ENCODE measurements at regions not wholly inside any gene's neighbourhood (a gene's known extent, or its start where the extent isn't known, plus 50 kb on each side); places are given as distances from the start of the nearest gene placed in this dataset.
"Not testable (repeated sequence)": the region's sequence is repeated elsewhere in the genome, so short reads cannot be mapped to it uniquely, and the experiment has no call there.

GRCh38 chr18:39308931-39309521 is 1743.4 kb upstream of the CELF4 start:
- DNase-seq (ENCODE audit: low spot score): not testable (repeated sequence)

GRCh38 chr18:39305766-39306165 is 1740.2 kb upstream of the CELF4 start:
- no peak for DNase-seq (ENCODE audit: low spot score)

GRCh38 chr18:39302481-39302880 is 1736.9 kb upstream of the CELF4 start:
- DNase-seq (ENCODE audit: low spot score): no peak

GRCh38 chr18:39299152-39299551 is 1733.6 kb upstream of the CELF4 start:
- no peak for DNase-seq (ENCODE audit: low spot score)

GRCh38 chr18:39297225-39297624 is 1731.6 kb upstream of the CELF4 start:
- DNase-seq (ENCODE audit: low spot score): no peak

GRCh38 chr18:39296293-39296888 is 1730.8 kb upstream of the CELF4 start:
- no peak for DNase-seq (ENCODE audit: low spot score)

- no peak for DNase-seq (ENCODE audit: low spot score)
Measured at GRCh38 chr18:39276764-39277163, 1711.2 kb upstream of the CELF4 start.

- no peak for DNase-seq (ENCODE audit: low spot score)
Measured at GRCh38 chr18:39274535-39274934, 1708.9 kb upstream of the CELF4 start.

- no peak for DNase-seq (ENCODE audit: low spot score)
Measured at GRCh38 chr18:39272230-39272629, 1706.6 kb upstream of the CELF4 start.

DNA sequence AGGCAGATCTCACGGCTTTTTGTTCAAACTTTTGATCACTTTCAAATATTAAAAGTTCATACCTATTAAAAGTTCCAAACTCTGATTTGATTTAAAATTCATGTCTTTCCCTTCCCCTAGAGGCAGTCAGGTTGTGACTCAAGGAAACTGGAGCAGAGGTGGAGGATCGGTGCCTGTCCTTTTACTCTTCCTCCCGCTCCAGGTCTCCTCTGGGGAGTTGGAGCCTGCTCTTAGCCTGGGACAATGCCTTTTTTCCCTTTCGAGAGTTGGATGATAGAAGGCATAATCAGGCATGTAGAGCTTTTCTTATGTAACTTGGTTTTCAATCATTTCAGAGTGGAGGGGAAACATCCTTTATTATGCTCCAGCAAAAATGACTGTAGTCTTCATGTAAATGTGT is 1706.1 kb upstream of the CELF4 start:
- DNase-seq (ENCODE audit: low spot score): no peak

DNA sequence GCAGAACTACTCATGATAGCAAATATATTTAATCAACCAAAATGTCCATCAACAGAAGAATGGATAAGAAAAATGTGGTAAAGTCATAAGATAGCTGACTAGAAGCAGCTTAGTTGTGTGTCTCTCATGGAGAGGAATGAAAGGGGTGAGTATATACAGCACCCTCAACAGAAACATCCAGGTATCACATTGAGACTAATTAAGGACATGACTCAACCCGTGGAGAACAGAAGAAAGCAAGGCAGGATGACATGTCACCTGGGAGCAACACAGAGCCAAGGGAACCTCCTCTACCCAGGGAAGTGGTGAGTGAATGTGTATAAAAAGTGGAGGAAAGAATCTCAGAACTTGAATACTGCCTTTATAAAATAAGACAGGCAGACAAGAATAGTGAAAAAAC is 1695.0 kb upstream of the CELF4 start:
- DNase-seq (ENCODE audit: low spot score): no peak

DNA sequence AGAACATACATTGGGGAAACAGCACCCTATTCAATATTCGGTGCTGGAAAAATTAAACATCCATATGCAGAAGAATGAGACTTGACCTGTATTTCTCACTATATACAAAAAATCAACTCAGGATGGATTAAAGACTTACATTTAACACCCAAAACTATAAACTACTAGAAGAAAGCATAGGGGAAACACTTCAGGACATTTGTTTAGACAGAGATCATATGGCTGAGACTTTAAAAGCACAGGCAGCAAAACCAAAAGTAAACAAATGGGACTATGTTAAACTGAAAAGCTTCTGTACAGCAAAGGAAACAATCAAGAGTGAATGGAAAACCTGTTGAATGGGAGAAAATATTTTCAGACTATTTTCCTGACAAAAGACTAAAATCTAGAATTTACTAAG is 1694.1 kb upstream of the CELF4 start:
- peak; percentile 11 for DNase-seq (ENCODE audit: low spot score)

DNA sequence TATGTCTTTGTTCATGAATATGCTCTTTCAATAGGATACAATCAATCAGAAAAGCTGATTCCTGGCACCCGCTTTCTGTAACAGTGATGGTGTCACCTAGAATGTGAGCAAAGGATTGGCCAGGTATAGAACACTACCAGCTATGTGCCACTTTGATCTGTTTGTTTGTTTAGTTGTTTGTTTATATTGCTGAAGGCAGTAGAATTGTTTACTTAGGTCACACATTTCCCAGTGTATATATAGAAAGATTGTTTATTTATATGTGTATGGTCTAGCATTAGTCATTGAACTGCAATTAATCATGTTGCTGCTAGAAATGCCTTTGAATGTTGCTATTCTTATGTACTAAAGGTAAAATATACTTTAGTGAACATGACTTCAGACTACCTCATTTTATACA is 1678.6 kb upstream of the CELF4 start:
- DNase-seq (ENCODE audit: low spot score): no peak

- DNase-seq (ENCODE audit: low spot score): no peak
Measured at GRCh38 chr18:39241534-39241933, 1675.9 kb upstream of the CELF4 start.

DNA sequence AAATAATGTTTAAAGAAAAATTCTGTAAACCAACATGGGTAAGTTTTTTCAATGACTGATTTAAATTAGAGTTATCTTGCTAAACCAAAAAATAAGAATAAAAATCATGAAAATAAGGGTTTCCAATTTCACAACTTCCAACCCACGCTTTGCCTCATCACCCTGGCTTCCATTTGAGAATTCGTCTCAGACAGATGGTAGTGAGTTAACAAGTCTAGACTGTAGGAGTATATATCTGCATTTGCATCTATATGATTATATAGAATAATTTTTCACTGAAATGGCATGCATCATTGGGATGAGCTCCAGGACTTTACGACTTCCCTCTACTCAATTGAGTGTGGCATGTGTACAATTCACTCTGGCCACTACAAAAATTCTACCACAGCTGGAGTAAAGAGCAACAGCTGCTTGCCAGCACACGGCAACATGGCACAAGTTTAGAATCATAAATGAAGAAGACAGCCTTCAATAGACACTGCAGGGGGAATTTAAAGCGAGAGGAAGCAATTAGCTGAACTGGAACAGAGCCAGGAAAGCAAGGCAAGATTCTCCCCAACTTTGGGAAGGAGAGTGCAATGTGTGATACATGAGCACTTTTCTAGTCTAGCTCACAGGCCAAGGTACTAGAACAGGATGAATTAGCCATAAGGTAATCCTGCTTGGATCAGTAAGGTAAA is 1673.5 kb upstream of the CELF4 start:
- no peak for DNase-seq (ENCODE audit: low spot score)

DNA sequence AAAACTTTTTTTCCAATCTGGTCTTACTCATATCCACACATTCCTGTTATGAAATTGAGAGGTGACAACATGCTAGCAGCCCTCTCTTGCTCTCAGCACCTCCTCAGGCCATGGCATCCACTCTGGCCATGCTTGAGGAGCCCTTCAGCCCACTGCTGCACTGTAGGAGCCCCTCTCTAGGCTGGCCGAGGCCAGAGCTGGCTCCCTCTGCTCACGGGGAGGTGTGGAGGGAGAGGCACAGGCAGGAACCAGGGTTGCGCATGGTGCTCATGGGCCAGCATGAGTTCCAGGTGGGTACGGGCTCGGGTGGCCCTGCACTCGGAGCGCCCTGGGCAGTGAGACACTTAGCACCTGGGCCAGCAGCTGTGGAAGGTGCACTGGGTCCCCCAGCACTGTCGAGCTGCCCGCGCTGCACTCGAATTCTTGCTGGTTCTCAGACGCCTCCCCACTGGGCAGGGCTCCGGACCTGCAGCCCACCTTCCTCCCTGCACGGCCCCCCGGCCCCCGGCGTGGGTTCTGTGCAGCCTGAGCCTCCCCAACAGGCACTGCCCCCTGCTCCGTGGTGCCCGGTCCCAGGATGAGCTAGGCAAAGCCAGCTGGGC is 1669.6 kb upstream of the CELF4 start:
- DNase-seq (ENCODE audit: low spot score): no peak

GRCh38 chr18:39232937-39233336 is 1667.3 kb upstream of the CELF4 start:
- DNase-seq (ENCODE audit: low spot score): no peak

- DNase-seq (ENCODE audit: low spot score): no peak
Measured at GRCh38 chr18:39232490-39232889, 1666.9 kb upstream of the CELF4 start.

GRCh38 chr18:39230086-39230803 is 1664.6 kb upstream of the CELF4 start:
- DNase-seq (ENCODE audit: low spot score): no peak

DNA sequence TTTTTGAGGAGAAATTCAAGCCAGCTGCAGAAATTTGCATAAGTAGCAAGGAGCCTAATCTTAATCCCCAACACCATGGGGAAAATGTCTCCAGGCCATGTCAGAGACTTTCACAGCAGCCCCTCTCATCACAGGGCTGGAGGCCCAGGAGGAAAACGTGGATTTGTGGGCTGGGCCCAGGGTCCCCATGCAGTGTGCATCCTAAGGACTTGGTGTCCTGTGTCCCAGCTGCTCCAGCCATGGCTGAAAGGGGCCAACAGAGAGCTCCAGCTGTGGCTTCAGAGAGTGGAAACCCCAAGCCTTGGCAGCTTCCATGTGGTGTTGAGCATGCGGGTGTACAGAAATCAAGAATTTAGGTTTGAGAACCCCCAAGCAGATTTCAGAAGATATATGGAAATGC is 1662.2 kb upstream of the CELF4 start:
- DNase-seq (ENCODE audit: low spot score): not testable (repeated sequence)

DNA sequence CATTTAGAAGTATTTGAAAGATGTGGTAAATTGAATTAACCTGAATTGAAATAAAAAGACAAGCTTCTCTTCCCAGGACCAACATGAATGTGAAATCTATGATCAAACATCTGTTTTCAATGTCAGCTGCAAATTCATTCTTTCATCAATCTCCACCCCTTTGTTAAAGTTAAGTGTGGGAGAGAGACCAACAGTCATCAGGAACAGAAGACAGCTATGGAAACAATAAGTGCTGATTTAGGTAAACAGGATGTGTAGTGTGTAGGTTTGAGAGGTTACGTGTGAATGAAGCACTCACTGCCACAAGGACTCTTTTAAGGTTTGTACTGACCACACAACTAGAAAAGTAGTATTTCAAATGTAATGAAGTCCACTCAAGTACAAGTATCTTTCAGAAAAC is 1659.8 kb upstream of the CELF4 start:
- no peak for DNase-seq (ENCODE audit: low spot score)

DNA sequence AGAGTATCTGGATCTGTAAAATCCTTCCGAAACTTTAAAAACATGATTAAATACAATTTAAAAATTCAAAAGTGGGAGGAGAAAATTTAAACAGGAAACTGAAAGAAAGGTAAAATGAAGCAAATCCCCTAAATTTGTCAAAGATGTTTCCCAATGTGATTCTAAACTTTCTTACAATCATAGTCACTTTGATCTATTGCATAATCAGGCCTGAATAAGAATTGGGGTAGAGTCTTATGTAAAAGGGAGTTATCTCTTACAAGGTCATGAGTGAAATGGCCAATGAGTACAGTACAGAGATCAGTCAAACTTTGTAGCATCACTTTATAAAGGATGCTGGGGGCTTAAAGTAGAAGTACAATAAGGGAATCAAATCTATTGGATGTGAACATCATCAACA is 1657.7 kb upstream of the CELF4 start:
- no peak for DNase-seq (ENCODE audit: low spot score)

All from H4 (cell line).